NCI-H748 treated with DMSO at 0.1 percent for 48 hours (cell line): ENCODE measurements at regions not wholly inside any gene's neighbourhood (a gene's known extent, or its start where the extent isn't known, plus 50 kb on each side); places are given as distances from the start of the nearest gene placed in this dataset.
"Not testable (repeated sequence)": the region's sequence is repeated elsewhere in the genome, so short reads cannot be mapped to it uniquely, and the experiment has no call there.

Experiments used
- DNase-seq: peaks from one replicate; lab custom pipeline; 2025; lab: John Stamatoyannopoulos, UW

DNA sequence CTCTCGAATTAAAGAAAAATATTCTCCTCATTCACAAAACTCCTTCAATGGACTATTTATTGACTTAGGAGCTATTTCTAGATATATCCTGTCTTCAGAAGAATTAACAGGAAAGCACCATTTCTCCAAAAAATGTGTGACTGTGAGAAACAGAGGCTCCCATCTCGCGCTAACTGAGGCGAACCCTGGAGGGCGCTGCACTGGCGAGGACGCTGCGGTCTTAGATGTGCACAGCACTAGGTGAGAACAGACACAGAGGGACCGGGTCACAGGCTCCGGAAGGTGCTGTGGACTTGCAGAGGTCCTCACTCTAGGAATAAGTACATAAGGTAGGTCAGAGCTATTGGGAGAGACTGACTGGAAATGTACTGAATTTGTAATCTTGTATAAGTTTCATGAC lies 229.7 kb upstream of the SLC35G4 start:
- no peak for DNase-seq

DNA sequence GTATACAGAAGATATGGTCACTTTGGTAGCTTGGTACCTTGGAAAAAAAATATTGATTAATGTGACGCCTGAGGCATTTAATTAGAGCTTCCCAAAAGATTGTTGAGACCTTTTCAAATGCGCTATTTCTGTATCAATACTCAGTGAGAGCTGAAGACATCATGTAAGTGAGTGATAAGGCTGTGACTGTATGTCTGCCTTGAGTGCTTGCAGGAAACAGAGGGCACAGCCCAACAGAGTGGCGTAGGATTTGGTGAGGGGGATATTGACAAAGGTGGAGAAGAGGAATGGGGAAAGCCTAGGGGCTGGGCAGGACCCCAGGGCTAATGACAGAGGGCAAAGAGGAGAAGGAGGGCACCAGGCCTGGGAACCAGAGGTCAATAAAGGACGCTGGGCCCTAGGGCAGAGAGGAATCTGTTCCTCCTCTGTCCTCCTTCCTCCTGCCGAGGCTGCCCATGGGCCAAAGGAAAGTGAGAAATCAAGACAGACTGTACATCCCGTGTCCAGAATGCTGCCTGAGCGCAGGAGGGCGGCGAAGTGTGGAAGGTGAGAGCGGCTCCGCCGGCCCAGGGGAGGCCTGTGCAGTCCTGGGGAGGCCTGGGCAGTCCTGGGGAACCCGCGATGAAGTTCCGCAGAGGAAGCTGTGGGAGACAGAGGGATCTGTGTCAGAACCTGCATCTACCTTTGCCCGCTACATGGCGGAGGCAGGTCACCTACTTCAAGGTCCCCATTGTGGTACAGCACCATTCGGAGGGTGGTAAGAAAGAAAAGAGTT lies 228.6 kb upstream of the PIEZO2 start:
- no peak for DNase-seq

DNA sequence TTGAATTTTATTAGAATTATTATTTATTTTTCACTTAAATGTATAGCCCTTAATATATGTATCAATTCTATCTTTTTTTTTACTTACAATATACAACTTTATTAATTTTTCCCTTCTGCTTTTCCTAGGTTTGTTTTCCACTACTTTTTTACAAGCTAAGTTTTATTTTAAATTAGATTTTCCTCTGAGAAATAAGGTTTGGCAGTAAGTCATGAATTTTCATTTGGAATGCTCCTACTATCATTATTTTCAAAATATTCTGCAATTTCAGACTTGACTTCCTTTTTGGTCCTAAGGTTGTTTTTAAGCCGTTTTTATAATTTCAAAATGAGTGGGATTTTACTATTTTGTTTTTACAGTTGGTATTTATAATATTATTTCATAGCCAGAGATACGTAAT lies 222.8 kb upstream of the PIEZO2 start:
- DNase-seq = no peak

DNA sequence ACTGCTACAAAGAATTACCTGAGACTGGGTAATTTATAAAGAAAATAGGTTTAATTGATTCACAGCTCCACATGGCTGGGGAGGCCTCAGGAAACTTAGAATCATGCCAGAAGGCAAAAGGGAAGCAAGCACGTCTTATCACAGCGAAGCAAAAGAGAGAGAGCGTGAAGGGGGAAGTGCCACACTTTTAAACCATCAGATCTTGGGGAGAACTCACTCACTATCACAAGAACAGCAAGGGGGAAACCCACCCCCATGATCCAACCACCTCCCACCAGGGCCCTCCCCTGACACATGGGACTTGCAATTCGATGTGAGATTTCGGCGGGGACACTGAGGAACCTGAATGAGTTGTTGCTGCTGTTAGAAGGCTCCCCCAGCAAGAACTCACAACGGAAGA lies 220.2 kb upstream of the PIEZO2 start:
- DNase-seq = no peak

DNA sequence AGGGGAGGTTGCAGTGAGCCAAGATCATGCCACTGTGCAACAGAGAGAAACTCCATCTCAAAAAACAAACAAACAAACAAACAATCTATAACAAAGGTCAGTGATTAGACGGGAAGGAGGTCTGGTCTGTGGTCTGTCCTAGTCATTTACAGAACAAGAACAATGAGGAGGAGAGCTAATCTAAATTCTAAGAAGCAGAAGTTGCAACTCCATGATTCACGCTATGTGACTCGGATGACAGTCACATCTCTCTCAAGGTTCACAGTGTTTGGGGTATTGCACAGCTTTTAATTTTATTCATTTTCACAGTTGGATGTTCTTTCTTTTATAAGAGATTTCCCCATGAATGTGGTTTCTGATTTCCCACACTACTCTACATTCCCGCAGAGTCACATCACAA lies 218.7 kb upstream of the PIEZO2 start:
- DNase-seq = no peak

DNA sequence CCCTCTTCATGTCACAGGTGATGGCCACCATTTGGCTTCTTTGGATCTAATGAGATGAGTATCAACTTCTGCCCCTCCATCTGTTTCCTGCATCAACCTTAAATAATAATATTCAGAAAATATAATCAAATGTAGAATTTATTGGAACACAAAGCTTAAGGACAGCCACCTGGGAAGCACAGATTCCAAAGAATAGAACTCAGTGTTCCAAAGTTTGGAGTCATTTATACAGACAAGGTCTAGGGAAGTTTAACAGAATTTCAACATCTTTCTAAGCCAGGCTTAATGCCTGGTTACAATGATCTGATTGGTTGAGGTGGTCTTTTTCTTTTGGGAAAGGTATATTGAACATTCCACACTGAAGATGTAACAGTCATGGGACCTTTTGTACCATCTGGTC lies 218.0 kb upstream of the PIEZO2 start:
- DNase-seq = no peak

DNA sequence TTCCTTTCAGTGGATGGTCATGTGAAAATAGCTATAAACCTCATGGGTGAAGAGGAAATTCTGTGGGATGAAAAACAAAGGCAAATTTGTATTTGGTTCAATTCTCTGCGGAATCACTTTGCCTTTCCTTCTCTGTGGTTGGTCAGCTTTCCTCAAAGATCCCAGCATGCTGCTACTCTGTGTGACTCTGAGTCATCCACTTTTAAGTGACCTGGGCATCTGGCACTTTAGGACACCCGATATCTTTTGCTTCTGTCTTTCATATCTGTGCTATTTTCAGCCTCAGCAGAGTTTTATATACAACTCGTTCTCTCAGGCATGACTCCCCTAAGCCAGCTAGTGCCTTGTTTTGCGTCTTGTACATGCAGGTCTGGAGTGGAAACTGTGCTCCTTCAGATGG lies 217.0 kb upstream of the PIEZO2 start:
- DNase-seq = no peak

DNA sequence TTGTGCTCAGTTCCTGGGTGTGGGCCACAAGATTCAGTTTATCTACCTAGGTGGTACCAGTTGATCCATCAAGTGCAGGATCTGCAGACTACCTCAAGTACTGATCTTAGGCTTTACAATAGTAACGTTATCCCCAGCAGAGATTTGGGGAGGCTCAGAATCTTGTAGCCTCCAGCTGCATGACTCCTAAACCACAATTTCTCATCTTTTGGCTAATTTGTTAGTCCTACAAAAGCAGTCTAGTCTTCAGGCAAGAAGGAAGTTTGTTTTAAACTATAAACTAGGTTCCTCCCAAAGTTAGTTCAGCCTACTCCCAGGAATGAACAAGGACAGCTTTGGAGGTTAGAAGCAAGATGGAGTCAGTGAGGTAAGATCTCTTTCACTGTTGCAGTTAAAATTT lies 213.5 kb upstream of the PIEZO2 start:
- no peak for DNase-seq

DNA sequence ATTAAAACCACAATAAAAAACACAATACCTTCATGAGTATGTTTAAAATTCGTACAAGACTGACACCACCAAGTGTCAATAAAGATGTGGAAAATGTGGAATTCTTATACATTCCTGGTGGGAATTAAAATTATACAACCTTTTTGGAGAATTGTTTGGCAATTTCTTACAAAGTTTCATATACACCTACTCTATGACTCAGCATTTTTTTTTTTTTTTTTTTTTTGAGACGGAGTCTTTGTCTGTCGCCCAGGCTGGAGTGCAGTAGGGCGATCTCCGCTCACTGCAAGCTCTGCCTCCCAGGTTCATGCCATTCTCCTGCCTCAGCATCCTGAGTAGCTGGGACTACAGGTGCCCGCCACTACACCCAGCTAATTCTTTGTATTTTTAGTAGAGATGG lies 212.5 kb upstream of the PIEZO2 start:
- DNase-seq = not testable (repeated sequence)

DNA sequence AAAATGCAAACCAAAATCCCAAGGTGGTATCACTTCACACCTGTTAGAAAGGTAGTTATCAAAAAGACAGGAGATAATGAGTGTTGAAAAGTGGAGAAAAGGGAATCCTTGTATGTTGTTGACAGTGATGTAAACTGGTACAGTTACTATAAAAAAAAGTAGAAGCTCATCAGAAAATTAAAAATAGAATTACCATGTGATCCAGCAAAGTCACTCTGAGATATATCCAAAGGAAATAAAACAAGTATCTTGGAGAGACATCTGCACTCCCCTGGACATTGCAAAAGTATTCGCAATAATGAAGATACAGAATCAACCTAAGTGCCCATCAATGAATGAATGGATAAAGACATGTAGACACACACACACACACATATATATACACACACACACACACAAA lies 208.3 kb upstream of the PIEZO2 start:
- no peak for DNase-seq

DNA sequence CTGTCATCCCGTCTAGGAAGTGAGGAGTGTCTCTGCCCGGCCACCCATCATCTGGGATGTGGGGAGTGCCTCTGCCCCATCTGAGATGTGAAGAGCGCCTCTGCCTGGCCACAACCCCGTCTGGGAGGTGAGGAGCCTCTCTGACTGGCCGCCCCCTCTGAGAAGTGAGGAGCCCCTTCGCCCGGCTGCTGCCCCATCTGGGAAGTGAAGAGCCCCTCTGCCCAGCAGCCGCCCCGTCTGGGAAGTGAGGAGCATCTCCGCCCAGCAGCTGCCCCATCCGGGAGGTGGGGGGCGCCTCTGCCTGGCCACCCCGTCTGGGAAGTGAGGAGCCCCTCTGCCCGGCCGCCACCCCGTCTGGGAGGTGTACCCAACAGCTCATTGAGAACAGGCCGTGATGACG lies 195.2 kb upstream of the PIEZO2 start:
- DNase-seq = not testable (repeated sequence)

DNA sequence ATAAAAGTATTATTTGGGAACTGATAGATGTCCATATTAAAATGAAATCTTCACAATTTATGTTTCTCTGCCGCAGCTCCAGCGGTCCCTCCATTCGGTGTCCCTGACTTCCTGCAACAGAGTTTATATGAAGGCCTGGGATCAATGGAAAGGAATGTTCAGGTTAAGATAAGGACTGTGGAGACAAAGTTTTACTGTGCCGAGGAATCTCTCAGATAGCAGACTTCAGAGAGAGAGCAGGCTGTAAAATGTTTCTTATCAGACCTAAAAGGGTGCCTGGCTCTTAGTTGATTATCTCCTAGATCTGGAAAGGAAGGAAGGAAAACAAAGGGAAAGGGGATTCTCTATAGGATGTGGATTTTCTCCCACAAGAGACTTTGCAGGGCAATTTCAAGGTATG lies 193.7 kb upstream of the PIEZO2 start:
- no peak for DNase-seq

DNA sequence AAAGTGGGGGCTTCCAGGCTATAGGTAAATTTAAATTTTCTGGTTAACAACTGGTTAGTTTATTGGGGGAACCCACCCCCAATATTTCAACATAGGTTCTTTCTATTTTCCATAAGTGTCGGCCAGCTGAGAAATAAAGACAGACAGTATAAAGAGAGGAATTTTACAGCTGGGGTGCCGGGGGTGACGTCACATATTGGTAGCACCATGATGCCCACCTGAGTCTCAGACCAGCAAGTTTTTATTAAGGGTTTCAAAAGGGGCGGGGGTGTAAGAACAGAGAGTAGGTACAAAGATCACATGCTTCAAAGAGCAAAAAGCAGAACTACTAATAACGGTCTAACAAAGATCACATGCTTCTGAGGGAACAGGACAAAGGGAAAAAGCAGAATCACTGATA lies 192.7 kb upstream of the PIEZO2 start:
- DNase-seq = not testable (repeated sequence)

DNA sequence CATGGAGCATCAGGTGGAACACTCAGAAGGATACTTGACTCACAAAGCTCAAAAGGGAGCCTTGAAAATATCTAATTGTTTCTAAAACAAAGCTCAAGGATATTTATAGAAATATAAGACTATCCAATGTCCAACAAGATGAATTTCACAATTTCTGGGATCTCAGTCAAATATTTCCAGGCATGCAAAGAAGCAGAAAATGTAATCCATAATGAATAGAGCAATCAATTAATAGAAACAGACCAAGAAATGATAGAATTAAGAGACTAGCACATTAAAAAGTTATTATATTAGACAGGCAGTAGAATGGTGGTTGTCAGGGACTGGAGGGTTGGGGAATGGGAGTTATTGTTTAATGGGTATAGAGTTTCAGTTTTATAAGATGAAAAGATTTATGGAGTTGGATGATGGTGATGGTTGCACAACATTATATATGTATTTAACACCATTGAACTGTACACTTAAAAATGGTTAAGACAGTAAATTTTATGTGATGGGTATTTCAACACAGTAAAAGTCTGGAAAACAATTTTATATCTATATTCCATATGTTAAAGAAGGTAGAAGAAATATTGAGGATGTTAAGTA lies 189.9 kb upstream of the PIEZO2 start:
- no peak for DNase-seq

DNA sequence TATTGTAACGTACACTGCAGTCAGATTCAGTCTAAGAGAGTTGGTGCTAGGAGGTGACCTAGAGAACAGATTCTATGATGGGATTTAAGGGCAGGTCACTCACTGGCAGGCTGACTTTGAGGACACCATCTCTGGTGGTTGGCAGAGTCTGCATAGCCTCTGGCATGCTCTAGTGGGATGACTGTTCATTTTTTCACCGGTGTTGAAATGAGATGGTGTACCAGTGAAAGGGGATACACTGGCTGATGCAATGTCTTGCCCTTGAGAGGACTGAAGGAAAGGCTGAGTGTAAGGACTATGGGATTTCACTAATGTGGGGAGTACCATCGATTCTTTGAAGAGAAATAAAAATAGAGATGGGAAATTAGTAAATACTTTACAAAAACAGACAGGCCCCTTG lies 186.9 kb upstream of the PIEZO2 start:
- no peak for DNase-seq

DNA sequence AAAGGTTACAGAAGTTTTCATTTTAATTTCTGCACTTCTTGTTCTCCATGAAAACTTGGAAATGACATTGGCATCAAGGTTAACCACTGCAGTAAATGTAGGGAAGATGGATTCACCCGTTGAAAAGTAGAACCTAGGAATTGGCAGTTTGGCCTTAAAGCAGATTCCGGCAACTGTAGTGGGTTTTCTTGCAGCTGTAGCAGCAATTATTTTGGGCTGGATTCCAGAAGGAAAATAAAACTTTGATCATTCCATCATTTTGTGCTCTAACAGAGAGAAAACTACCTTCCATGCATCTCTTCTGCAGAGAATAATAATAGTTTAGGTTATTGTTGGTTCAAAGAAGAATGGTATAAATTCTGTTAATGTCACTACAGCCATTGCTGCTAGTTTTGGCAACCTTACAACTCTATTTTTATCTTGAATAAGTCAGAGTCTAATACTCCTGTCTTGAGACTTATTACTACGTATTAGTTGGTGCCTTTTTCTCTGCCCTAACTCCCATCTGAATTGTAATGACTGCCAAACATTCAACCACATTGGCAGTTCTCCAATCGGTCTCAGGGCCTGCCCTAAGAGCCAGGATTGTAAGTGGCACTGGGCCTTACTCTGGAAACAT lies 178.1 kb upstream of the PIEZO2 start:
- DNase-seq = no peak

DNA sequence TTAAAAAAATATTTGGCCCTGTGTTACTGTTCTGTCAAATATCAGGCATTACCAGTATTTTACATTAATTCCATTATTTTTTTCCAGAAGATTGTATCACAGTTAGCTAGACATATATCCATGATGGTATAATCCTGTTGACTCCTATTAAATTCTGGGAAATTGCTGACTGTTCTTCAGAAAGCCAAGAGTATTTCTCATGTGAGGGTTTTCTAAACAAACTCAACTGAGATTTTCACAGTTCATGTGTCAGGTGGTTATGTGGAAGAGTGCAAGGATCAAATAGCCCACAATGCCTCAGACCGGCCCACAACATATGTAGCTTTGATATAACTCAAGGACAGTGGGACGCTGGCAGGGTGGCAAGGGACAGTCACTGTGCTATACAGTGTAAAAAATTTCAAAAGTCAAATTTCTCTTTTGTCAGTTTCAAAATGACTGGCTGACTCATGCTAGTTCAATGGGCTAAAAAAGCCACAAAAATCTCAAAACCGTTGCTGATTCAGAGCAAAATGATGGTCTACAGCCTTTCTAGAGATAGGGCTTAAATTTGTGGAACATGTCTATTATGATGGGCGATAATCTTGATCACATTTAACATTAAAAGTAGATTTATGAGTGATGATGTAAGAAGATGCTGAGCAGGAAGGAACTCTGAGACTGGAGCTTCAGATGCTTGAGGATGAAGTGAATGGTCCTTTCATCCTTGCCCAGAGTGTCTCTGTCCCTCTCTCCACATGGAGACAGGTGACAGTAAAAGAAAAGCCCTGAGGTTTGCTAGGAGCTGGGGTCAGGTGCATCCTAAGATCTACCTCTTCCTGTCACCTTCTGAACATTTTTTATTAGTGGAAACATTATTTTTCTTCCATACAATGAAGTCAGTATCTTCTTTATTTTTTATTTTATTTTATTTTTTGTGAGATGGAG lies 175.8 kb upstream of the PIEZO2 start:
- no peak for DNase-seq

DNA sequence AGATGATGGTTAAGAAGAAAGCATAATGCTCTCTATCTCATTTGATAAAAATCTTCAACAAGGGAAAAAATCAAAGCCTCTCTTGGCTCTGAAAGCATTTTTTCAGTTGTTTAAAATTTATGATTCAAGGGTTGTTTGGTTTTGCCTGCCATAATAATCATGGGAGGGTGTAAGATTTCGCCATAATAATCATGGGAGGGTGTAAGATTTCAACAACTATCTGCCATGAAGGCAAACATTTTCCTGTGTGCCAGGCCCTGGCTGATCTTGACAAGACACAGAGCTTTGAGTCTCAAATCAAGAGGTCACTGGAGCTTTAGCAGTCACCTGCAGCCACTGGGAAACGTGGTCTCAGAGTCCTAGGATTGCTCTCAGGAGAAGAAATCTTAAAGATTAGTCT lies 175.1 kb upstream of the PIEZO2 start:
- no peak for DNase-seq

DNA sequence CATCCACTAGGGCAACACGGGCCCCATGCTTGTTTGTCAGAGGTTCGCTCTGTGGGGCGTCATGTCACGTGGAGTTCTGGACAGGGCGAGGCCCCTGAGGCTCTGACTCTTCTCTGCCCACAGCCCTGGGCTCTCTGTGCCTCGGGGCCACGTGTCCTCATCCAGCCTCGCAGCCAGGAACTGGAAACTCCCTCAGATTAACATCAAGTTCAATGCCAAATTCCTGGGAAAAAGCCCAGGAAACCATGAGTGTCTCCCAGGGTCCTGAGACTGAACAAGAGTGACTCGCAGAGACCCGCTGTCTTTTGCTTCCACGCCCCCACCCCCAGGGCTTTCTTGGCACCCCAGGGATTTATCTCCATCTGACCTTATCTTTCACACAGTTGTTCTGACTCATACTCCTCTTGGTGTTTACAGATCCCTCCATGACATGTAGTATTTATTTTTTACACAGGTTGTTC lies 174.0 kb upstream of the PIEZO2 start:
- no peak for DNase-seq

DNA sequence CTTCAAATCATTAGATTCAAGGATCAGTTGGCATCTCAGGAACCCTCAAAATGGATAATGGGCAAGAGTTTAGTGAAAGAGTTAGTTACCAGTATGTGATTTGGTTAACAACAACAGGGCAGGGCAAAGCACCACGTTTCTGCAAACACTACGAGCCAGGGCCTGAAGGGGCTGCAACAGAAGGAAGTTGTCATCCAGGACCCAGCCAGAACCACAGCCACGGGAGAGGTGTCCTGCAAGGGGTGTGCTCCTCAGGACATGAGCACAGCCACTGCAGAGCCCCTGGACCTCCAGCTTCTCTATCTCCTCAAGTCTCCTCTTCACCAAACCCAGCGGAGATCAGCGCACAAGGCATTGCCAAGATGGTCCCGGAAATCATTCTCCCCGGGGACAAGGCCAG lies 173.3 kb upstream of the PIEZO2 start:
- no peak for DNase-seq

DNA sequence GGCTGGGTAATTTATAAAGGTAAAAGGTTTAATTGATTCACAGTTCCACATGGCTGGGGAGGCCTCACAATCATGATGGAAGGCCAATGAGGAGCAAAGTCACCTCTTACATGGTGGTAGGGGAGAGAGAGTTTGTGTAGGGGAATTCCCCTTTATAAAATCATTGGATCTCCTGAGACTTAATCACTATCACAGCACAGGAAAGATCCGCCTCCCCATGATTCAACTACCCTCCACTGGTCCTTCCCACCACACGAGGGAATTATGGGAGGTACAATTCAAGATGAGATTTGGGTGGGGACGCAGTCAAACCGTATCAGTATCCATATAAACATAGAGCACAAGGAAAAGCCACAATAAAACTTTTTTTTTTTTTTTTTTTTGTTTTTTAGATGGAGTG lies 172.6 kb upstream of the PIEZO2 start:
- no peak for DNase-seq

DNA sequence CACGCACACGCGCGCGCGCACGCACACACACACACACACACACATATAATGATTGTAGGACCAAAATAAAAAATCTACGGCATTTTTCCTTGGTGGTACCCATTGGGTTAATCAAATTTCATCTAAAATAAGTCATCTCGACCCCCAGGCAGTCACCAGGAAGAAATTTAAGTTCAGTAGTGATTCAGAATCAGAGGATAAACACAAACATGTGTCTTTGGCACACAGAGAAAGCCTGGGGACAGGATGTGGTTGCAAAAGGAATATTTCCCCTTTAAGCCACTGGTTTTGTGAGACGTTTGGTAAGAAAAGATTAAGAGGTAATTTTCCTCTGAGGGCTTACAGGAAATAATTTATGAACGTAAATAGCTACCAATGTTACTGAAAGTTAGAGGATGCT lies 171.6 kb upstream of the PIEZO2 start:
- DNase-seq = no peak
